HEK293T (cell line): ENCODE measurements at regions not wholly inside any gene's neighbourhood (a gene's known extent, or its start where the extent isn't known, plus 50 kb on each side); places are given as distances from the start of the nearest gene placed in this dataset.

Experiments used
- CTCF ChIA-PET: fragments of 350-600 bp; formaldehyde crosslinking; extraction: SDS; loops from one replicate; lab custom pipeline; 2021; ENCODE audit warnings: antibody characterized with exemption, inconsistent platforms; lab: Yijun Ruan, JAX
- POLR2A ChIA-PET: fragments of 350-600 bp; formaldehyde crosslinking; extraction: SDS; loops from one replicate; lab custom pipeline; 2020; ENCODE audit warnings: antibody characterized with exemption, inconsistent platforms; lab: Yijun Ruan, JAX
- DNase-seq: peaks from one replicate; pipeline ENCODE4 v3.0.0; 2012; ENCODE audit warnings: mixed read lengths; ENCODE audit errors: extremely low spot score
- ARNT ChIP-seq: fragments of 450-650 bp; IDR thresholded peaks from 2 replicates; pipeline ENCODE4 v1.6.1; 2017; ENCODE audit warnings: mild to moderate bottlenecking
- BHLHE40 ChIP-seq: fragments of 450-650 bp; IDR thresholded peaks from 2 replicates; pipeline ENCODE4 v1.6.1; 2016; ENCODE audit warnings: mild to moderate bottlenecking, moderate library complexity, borderline replicate concordance
- CTBP1 ChIP-seq: fragments of 450-650 bp; IDR thresholded peaks from 2 replicates; pipeline ENCODE4 v1.6.1; 2016; ENCODE audit warnings: borderline replicate concordance
- ELF4 ChIP-seq: fragments of 450-650 bp; IDR thresholded peaks from 2 replicates; pipeline ENCODE4 v1.6.1; 2017; ENCODE audit warnings: antibody characterized with exemption
- FOXA1 ChIP-seq: fragments of 450-650 bp; IDR thresholded peaks from 2 replicates; pipeline ENCODE4 v1.6.1; 2016; ENCODE audit warnings: mild to moderate bottlenecking
- FOXK2 ChIP-seq: fragments of 450-650 bp; IDR thresholded peaks from 2 replicates; pipeline ENCODE4 v1.6.1; 2016; ENCODE audit warnings: mild to moderate bottlenecking
- FOXM1 ChIP-seq: fragments of 450-650 bp; IDR thresholded peaks from 2 replicates; pipeline ENCODE4 v1.6.1; 2017; ENCODE audit warnings: mild to moderate bottlenecking, borderline replicate concordance
- HDGF ChIP-seq: fragments of 450-650 bp; IDR thresholded peaks from 2 replicates; pipeline ENCODE4 v1.6.1; 2017; ENCODE audit warnings: antibody characterized with exemption, borderline replicate concordance
- L3MBTL2 ChIP-seq: fragments of 450-650 bp; conservative IDR thresholded peaks from 2 replicates; pipeline ENCODE4 v1.6.1; 2016; ENCODE audit warnings: mild to moderate bottlenecking
- LEF1 ChIP-seq: fragments of 450-650 bp; IDR thresholded peaks from 2 replicates; pipeline ENCODE4 v1.6.1; 2017; ENCODE audit warnings: mild to moderate bottlenecking, borderline replicate concordance
- NFRKB ChIP-seq: fragments of 450-650 bp; IDR thresholded peaks from 2 replicates; pipeline ENCODE4 v1.6.1; 2016; ENCODE audit warnings: mild to moderate bottlenecking, moderate library complexity
- SP1 ChIP-seq: fragments of 450-650 bp; IDR thresholded peaks from 2 replicates; pipeline ENCODE4 v1.6.1; 2017
- SUZ12 ChIP-seq: fragments of 450-650 bp; IDR thresholded peaks from 2 replicates; pipeline ENCODE4 v1.6.1; 2016; ENCODE audit warnings: mild to moderate bottlenecking
- TARDBP ChIP-seq: fragments of 450-650 bp; IDR thresholded peaks from 2 replicates; pipeline ENCODE4 v1.6.1; 2016
- ZNF384 ChIP-seq: fragments of 450-650 bp; IDR thresholded peaks from 2 replicates; pipeline ENCODE4 v1.6.1; 2016
- TF ChIP-seq, protein P1 (sequence below): fragments of 450-650 bp; IDR thresholded peaks from 2 replicates; pipeline ENCODE4 v1.6.1; 2016

DNA sequence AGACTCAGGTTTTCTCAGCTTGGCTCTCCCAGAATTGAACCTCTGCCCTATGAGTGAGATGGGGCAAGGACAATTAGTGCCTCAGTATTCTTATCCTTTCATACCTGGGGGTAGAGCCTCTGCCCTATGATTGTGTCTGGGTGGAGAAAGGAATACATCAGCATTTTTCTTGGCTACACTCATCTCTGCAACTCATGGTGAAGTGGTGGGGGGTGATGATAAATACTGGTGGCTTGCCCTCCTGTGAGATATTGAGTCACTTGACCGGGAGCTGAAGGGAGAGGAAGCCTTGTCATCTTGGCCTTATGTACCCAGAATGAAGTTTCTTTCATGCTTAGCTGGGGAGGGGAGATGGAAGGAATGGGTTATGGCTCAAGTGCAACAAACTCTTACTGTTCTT is 71.3 kb upstream of the ENOX2 start:
- ChIA-PET POLR2A (no interaction called here), CTCF (no interaction called here)
- no peak for DNase-seq
- TF ChIP-seq, protein P1, sequence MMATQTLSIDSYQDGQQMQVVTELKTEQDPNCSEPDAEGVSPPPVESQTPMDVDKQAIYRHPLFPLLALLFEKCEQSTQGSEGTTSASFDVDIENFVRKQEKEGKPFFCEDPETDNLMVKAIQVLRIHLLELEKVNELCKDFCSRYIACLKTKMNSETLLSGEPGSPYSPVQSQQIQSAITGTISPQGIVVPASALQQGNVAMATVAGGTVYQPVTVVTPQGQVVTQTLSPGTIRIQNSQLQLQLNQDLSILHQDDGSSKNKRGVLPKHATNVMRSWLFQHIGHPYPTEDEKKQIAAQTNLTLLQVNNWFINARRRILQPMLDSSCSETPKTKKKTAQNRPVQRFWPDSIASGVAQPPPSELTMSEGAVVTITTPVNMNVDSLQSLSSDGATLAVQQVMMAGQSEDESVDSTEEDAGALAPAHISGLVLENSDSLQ = no peak
- TF ChIP-seq FOXM1 (no peak), NFRKB (no peak), BHLHE40 (no peak), FOXA1 (no peak), LEF1 (no peak), ELF4 (no peak), HDGF (no peak)

DNA sequence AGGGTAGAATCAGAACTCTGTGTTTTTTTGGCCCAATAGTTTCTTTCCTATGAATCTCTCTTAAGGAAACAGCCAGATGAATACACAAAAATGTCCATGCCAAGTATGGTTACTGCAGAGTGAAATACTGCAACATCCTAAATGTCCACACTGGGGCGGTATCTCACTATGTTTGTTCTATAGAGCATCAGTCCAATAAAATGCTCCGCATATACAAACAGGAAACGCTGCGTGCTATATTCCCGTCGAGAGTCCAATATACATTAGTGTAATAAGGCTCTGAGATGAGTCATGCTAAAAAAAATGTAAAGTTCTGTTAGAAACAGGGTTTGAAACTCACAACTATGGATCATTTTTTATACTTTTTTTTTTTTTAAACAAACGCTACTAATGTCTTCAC is 72.9 kb upstream of the ENOX2 start:
- ChIA-PET CTCF (interaction anchor here (1.9 kb wide), 1 partner anchor 701 kb away, joined by 7 read pairs; no protein-coding TSS in a partner anchor), POLR2A (no interaction called here)
- peak; percentile 72 for DNase-seq
- TF ChIP-seq FOXK2 (no peak), FOXA1 (no peak), L3MBTL2 (peak; percentile 51), SP1 (no peak), HDGF (no peak), LEF1 (no peak), SUZ12 (no peak), ELF4 (peak; percentile 9; the same call in 1 of the 2 replicates), CTBP1 (no peak), TARDBP (no peak), NFRKB (no peak), ZNF384 (peak; percentile 47), FOXM1 (no peak), ARNT (no peak), BHLHE40 (no peak)
- TF ChIP-seq, protein P1 = no peak

DNA sequence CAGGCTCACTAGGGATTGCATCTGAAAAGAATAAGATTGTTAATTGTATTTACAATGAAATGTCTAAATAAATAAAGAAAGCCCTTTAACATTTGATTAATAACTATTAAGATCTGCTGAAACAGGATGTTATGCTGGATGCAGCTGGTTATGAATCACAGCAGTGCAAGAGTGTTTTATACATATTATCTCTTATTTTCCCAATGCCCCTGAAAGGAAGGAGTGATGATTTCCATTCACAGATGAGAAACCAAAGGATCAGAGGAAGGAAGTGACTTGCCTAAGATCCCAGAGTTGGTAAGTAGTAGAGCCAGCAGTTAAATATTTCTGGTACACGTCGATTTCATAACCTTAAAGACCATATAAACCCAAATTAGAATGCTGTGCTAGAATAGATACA is 76.3 kb upstream of the ARHGAP36 start:
- TF ChIP-seq L3MBTL2 (no peak), ARNT (no peak), HDGF (no peak), ELF4 (no peak), ZNF384 (no peak), FOXM1 (no peak), TARDBP (no peak), CTBP1 (no peak), SUZ12 (no peak), LEF1 (no peak), FOXK2 (no peak), FOXA1 (no peak), BHLHE40 (no peak), SP1 (no peak)
- TF ChIP-seq, protein P1 = no peak
- no peak for DNase-seq
- CTCF ChIA-PET = no interaction called here
- POLR2A ChIA-PET = no interaction called here

DNA sequence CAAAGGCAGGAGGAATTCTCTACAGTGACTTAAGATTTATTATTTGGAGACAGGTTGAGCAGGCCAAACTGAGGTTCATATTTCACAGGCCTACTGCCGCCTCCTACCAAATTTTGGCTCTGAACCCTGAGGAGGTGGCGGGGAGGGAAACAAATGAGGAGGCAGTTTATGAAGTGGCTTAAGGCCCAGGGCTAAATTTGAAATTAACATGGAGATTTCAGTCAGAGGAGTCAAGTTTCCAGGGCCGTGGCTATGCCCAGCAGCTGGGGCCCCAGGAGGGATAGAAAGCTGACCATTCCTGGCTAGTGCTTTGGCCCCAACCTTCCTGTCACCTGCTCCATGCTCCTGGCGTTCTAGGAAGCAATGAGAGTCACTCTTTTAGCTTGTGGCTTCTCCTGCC is 73.4 kb upstream of the ARHGAP36 start:
- no peak for DNase-seq
- CTCF ChIA-PET = no interaction called here
- TF ChIP-seq ZNF384 (no peak), ELF4 (no peak), FOXA1 (no peak), L3MBTL2 (no peak), FOXK2 (no peak), HDGF (no peak), LEF1 (no peak), SP1 (no peak), FOXM1 (no peak), BHLHE40 (no peak), TARDBP (no peak), NFRKB (no peak), CTBP1 (no peak), SUZ12 (no peak), ARNT (no peak)
- TF ChIP-seq, protein P1 = no peak
- POLR2A ChIA-PET = no interaction called here

DNA sequence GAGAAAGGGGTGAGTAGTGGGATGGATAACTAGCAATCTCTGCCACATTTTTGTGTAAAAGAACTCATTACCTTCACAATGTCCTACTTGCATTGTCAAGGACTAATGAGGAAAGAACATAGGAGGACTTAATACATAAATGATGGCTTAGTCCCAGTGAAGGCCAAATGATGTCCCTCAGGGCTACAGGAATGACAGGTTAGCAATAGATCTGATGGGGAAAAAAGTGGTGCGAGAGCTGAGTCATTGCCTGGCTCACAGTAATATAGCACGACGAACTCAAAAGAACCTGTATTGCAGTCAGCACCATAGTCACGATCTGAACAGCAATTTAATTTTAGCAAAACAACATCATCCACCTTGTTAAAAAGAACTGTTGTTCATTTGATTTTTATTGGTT is 70.9 kb upstream of the ARHGAP36 start:
- ChIA-PET CTCF (interaction anchor here (0.5 to 1.2 kb wide), 2 partner anchors 23 to 574 kb away, joined by 3 read pairs; no protein-coding TSS in a partner anchor), POLR2A (no interaction called here)
- no peak for DNase-seq

DNA sequence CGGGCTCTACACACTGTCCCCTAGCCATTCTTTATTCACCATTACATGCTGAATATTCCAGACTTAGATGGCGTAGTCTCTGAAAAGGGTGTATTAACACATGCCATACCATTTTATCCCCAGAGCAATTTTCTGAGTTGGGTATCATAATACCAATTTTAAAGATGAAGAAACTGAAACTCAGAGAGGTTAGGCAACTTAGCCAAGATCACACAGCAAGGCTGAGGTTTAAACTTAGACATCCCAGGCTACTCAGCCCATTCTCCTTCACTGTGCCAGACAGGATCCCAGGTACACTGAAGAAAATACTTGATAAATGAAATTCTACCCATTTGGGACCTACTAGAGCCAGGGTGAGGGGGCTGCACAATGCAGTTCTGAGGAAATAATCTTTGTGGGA is 67.4 kb upstream of the ARHGAP36 start:
- DNase-seq = no peak
- CTCF ChIA-PET = no interaction called here
- POLR2A ChIA-PET = no interaction called here
- TF ChIP-seq LEF1 (no peak), L3MBTL2 (no peak), SUZ12 (no peak), ZNF384 (no peak), FOXM1 (no peak), CTBP1 (no peak), SP1 (no peak), ARNT (no peak), ELF4 (no peak), NFRKB (no peak), FOXK2 (no peak), BHLHE40 (no peak), FOXA1 (no peak), HDGF (no peak), TARDBP (no peak)
- TF ChIP-seq, protein P1 = no peak

More for the DNA sequence above, 70.9 kb upstream of the ARHGAP36 start:
- no peak for TF ChIP-seq NFRKB
- no peak for TF ChIP-seq L3MBTL2
- TF ChIP-seq ARNT = no peak
- TF ChIP-seq ZNF384 = no peak
- TF ChIP-seq TARDBP = no peak
- TF ChIP-seq CTBP1 = no peak
- TF ChIP-seq FOXA1 = no peak
